Panc1 (cell line): ENCODE measurements at regions not wholly inside any gene's neighbourhood (a gene's known extent, or its start where the extent isn't known, plus 50 kb on each side); places are given as distances from the start of the nearest gene placed in this dataset.

Experiments used
- ATAC-seq: fragments of 200-7000 bp; cut with Tn5 transposase; 2 replicates; pipeline ENCODE4 v1.9.1; 2020; ENCODE audit warnings: mild to moderate bottlenecking, moderate library complexity
- BruUV-seq: library from RNA; stranded (reverse); fragments of 400-500 nt; replicated peaks from 2 replicates; lab custom pipeline; 2021; lab: Mats Ljungman, UMichigan
- CTCF ChIA-PET: fragments of 300-600 bp; sonication (Branson Sonifier 250); formaldehyde crosslinking; loops from one replicate; lab custom pipeline; 2022; ENCODE audit warnings: antibody characterized with exemption; lab: Charles Lee
- POLR2A ChIA-PET: fragments of 300-600 bp; sonication (Branson Sonifier 250); formaldehyde crosslinking; loops from one replicate; lab custom pipeline; 2022; ENCODE audit warnings: antibody characterized with exemption; lab: Charles Lee
- DNase-seq: peaks from one replicate; pipeline ENCODE4 v3.0.0-alpha.2; 2010; ENCODE audit warnings: low read depth, low spot score
- H3K27ac ChIP-seq: 2 replicates; pipeline ENCODE4 v1.5.1; 2011; ENCODE audit warnings: mild to moderate bottlenecking, low read length, inconsistent platforms
- H3K27me3 ChIP-seq: fragments of 200-500 bp; sonication (Bioruptor generic); 2 replicates; pipeline ENCODE4 v1.6.0; 2014; ENCODE audit warnings: low read length, inconsistent platforms; ENCODE audit not compliant: control insufficient read depth, insufficient read depth
- H3K36me3 ChIP-seq: fragments of 200-500 bp; sonication (Bioruptor generic); 2 replicates; pipeline ENCODE4 v1.5.1; 2014; ENCODE audit warnings: inconsistent platforms, mild to moderate bottlenecking, low read length, moderate library complexity; ENCODE audit not compliant: control insufficient read depth, insufficient read depth
- H3K4me1 ChIP-seq: 2 replicates; pipeline ENCODE4 v1.5.1; 2011; ENCODE audit warnings: inconsistent platforms, mild to moderate bottlenecking, low read length, moderate library complexity; ENCODE audit not compliant: control insufficient read depth, insufficient read depth
- H3K4me3 ChIP-seq, 2 experiments: 2 replicates each; pipeline ENCODE4 v1.5.1; 2011 to 2012; ENCODE audit warnings: low read depth in 2 of 2, low read length in 2 of 2, mild to moderate bottlenecking in 2 of 2, inconsistent platforms in 1 of 2, moderate library complexity in 1 of 2
- H3K9me3 ChIP-seq: fragments of 200-500 bp; sonication (Bioruptor generic); 2 replicates; pipeline ENCODE4 v1.5.1; 2014; ENCODE audit warnings: low read depth, mild to moderate bottlenecking, inconsistent platforms, low read length, moderate library complexity; ENCODE audit not compliant: control insufficient read depth, insufficient read depth
- CTCF ChIP-seq: fragments of 450-650 bp; IDR thresholded peaks from 2 replicates; pipeline ENCODE4 v1.5.1; 2017; ENCODE audit warnings: mild to moderate bottlenecking
- POLR2AphosphoS5 ChIP-seq: IDR thresholded peaks from 2 replicates; pipeline ENCODE4 v1.6.1; 2012; ENCODE audit warnings: mild to moderate bottlenecking, low read depth, low read length, moderate library complexity
- REST ChIP-seq, 2 experiments: IDR thresholded peaks; 2 replicates each; pipeline ENCODE4 v1.6.1; 2011 to 2012; ENCODE audit warnings: low read depth in 2 of 2, control low read depth in 1 of 2, low read length in 1 of 2, mild to moderate bottlenecking in 1 of 2, moderate library complexity in 1 of 2; ENCODE audit not compliant: insufficient read depth in 1 of 2
- SIN3A ChIP-seq: IDR thresholded peaks from 2 replicates; pipeline ENCODE4 v1.6.1; 2012; ENCODE audit warnings: low read depth, mild to moderate bottlenecking, low read length, moderate library complexity, borderline replicate concordance; ENCODE audit not compliant: insufficient read depth
- TCF7L2 ChIP-seq: IDR thresholded peaks from 2 replicates; pipeline ENCODE4 v1.6.1; 2011; ENCODE audit warnings: mild to moderate bottlenecking, low read depth, low read length, inconsistent platforms
- in situ Hi-C: cut with HindIII; loops from 2 replicates; pipeline ENCODE4 v1.10.0; 2016; ENCODE audit warnings: low sequenced_read_pairs, low pct_unique_long_range_greater_than_20kb
- intact Hi-C: fragments of 100-400 bp; cut with micrococcal nuclease; formaldehyde crosslinking; loops from one replicate; pipeline ENCODE4 v1.10.0; 2022; ENCODE audit not compliant: unreplicated experiment

GRCh38 chr14:60563113-60563512 lies 54.2 kb downstream of the SIX6 start:
- Histone ChIP-seq H3K27me3 (no peaks in the 10 kb centered on the region), H3K4me1 (no peaks in the 10 kb centered on the region), H3K27ac (no peak overlapping the region), H3K9me3 (no peaks in the 10 kb centered on the region), H3K36me3 (no peaks in the 10 kb centered on the region), H3K4me3 (no peak overlapping the region)
- no peak for ATAC-seq
- BruUV-seq: no TSS peak
- intact Hi-C loops: loop anchor here (2.0 to 10.0 kb wide), 3 partner anchors 212 to 358 kb away; no protein-coding TSS in a partner anchor
- TF ChIP-seq POLR2AphosphoS5 (no peak), REST (IDR thresholded peaks at IDR 0.05; ENCODE audit: insufficient read depth in 1 of 2, low read depth in 2 of 2, low read length in 1 of 2) (no peak), TCF7L2 (no peak), SIN3A (no peak), CTCF (no peak)
- ChIA-PET POLR2A (no interaction called here), CTCF (interaction anchor here (1.3 kb wide), 1 partner anchor 214 kb away, joined by 3 read pairs; no protein-coding TSS in a partner anchor)
- in situ Hi-C loops: no loop called here
- DNase-seq: no peak

GRCh38 chr14:60565211-60565610 lies 56.3 kb downstream of the SIX6 start:
- intact Hi-C loops (loop anchor here (10.0 kb wide), 1 partner anchor 360 kb away; no protein-coding TSS in a partner anchor), in situ Hi-C loops (no loop called here)
- POLR2A ChIA-PET: no interaction called here
- no peak for TF ChIP-seq POLR2AphosphoS5
- no peak for TF ChIP-seq SIN3A
- no peak for TF ChIP-seq TCF7L2
- no peak for TF ChIP-seq CTCF
- no peak for TF ChIP-seq REST (IDR thresholded peaks at IDR 0.05; ENCODE audit: insufficient read depth in 1 of 2, low read depth in 2 of 2, low read length in 1 of 2)
- Histone ChIP-seq H3K27me3 (no peaks in the 10 kb centered on the region), H3K9me3 (no peaks in the 10 kb centered on the region), H3K27ac (no peak overlapping the region), H3K4me1 (no peaks in the 10 kb centered on the region), H3K36me3 (no peaks in the 10 kb centered on the region), H3K4me3 (no peak overlapping the region)
- CTCF ChIA-PET: interaction anchor here (0.7 kb wide), 1 partner anchor 499 kb away, joined by 5 read pairs; no protein-coding TSS in a partner anchor
- no TSS peak for BruUV-seq
- no peak for ATAC-seq
- no peak for DNase-seq
